HG03095 (cell line): ENCODE measurements at regions not wholly inside any gene's neighbourhood (a gene's known extent, or its start where the extent isn't known, plus 50 kb on each side); places are given as distances from the start of the nearest gene placed in this dataset.

Experiments used
- ATAC-seq: cut with Tn5 transposase; IDR thresholded peaks from one replicate; pipeline ENCODE4 v1.9.1; 2021; ENCODE audit warnings: moderate library complexity; ENCODE audit not compliant: unreplicated experiment

GRCh38 chr6:44603044-44603686 lies 215.7 kb downstream of the CDC5L start:
- ATAC-seq = no peak

- no peak for ATAC-seq
Observed at GRCh38 chr6:44606504-44606903, 219.0 kb downstream of the CDC5L start.

- no peak for ATAC-seq
Observed at GRCh38 chr6:44606976-44607375, 219.5 kb downstream of the CDC5L start.

DNA sequence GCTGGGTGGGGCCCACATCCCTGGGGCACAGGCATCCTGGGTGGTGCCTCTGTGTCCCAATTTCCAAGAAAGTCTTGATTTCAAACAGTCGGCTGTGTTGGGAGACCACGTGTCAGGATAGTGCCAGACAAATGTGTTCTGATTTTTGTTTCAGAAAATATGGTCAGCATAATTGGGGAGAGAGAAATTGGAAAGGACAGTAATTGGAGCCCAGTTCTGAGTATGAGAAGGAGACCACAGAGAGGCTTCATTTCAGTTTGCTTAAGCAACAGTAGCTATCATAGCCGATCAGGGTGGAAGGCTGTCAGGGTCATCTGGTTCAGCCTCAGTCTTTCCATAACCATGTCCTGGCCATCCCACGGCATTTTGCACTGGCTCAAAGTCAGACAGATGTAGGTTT lies 220.7 kb downstream of the CDC5L start:
- no peak for ATAC-seq

- ATAC-seq = no peak
Observed at GRCh38 chr6:44609051-44609612, 221.6 kb downstream of the CDC5L start.

DNA sequence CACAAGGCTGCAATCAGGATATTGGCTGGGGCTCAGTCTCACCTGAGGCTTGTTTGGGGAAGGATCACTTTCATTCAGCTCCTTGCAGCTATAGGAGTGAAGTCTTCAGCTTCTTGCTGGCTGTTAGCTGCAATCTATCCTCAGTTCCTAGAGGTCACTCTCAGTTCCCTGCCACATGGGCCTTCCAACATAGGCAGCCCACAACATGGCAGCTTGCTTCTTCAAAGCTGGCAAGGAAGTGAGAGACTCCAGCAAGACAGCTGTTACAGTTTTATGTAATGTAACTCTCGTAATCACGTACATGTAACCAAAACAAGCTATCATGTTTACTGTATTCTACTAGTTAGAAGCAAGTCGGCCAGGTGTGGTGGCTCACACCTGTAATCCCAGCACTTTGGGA lies 226.9 kb downstream of the CDC5L start:
- ATAC-seq = no peak

GRCh38 chr6:44615621-44616020 lies 228.1 kb downstream of the CDC5L start:
- no peak for ATAC-seq

DNA sequence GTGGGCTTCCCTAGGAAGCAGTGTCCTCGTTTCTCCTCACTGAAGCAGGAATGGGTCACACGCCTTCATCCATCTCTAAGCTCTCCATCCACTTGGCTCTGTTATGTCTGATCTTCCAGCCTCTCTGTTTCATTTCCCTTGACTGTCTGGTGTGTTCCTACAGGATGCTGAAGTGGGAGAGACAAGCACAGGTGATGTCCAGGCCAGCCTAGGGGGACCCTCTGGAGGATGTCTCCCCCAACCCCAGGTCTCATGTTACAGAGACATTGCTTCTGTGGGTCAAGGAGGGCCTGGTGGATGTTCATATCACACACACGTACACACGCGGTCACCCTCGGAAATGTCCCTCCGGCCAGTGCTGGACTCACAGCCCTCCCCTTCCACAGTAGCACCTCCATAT lies 229.9 kb downstream of the CDC5L start:
- ATAC-seq = no peak

GRCh38 chr6:44618371-44618770 lies 230.9 kb downstream of the CDC5L start:
- no peak for ATAC-seq

DNA sequence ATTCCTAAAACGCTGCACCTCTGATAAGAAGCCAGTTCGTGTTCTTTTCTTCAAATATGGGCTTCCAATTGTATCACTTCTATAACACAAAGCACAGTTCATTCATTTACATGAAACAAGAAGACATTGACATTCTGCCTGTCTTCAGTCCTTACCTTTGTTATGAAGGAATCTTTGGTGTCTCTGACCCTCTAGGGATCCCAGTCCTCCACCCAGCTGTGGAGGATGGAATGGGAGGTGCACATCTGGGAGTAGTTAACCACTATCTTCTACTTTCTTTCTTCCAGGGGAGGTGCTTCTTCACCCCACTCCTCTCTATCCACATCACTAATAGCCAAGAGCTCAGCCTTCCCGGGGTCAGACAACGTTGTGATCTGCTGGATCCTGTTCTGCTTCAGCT lies 233.4 kb downstream of the CDC5L start:
- ATAC-seq = no peak

DNA sequence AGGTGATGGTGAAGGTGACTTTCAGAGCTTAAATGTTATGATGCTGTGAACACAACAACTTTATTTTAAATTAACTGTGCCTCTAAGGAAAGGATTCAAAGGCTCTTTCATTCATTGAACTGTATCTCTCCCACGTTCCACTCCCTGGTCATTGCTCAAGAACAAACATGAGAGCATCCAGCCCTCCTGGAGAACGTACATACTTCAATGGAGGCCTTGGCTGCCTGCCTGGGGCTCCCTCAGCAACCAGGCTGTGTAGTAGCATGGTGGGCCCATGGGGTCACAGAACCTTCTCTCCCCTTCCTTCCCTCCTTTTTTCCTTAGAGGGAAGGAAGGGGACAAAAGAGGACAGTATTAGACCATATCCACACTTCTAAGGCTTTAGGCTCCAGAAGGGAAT lies 234.3 kb downstream of the CDC5L start:
- ATAC-seq = no peak

GRCh38 chr6:44622555-44622954 lies 235.0 kb downstream of the CDC5L start:
- no peak for ATAC-seq

DNA sequence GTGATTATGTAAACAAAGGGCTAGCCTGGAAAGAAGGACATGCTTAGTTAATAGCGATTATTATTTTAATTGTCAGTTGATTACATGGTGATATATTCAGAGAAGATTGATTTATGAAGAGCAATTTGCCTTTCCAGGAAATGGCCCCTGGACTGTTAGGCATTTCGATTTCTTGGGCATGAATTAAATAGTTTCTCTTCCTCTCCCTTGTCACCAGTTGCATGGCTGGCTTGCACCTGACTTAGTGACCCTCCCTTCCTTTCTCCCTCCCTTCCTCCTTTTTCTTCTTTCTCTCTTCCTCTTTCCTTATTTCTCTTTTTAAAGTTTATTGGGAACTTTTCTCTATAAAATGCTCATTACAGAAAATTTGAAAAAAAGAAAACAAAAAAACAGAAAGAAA lies 235.4 kb downstream of the CDC5L start:
- no peak for ATAC-seq

GRCh38 chr6:44624226-44624625 lies 236.7 kb downstream of the CDC5L start:
- no peak for ATAC-seq

- ATAC-seq = no peak
Observed at GRCh38 chr6:44624936-44625573, 237.5 kb downstream of the CDC5L start.

- ATAC-seq = no peak
Observed at GRCh38 chr6:44625996-44626395, 238.5 kb downstream of the CDC5L start.

GRCh38 chr6:44626616-44627015 lies 239.1 kb downstream of the CDC5L start:
- ATAC-seq = no peak

DNA sequence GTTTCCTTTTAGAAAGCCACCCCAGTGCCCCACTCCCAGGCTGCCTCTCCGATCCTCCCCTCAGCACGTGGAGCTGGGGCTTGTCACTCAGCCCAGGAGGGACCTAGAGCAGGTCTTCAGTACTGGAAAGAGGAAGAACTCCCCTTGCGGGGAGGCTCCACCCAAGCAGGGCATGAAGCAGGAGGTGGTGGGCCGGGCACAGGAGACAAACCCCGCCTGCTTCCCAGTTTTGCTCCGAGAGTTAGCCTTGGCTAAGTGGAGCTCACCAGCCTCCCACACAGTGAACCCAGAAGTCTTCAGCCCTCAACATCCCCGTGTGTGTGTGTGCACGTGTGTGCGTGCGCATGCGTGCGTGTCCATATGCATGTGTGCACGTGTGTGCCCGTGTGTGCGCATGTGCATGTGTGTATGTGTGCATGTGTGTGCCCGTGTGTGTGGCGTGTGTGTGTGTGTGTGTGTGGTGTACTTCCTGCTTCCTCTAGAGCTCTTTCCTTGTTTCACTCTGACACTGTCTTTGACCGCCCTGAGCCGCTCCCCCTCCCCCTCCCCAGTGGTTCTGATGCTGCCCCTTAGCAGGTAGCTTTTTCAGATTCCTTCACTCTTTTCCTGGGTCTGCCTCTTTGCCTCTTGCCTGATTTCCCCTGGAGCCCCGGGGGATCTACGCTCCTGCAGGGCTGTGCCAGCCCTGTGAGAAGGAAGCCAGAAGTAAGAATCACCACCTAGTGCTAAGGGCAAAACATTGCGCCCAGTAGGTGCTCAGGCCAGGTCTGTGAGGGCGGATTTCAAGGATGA lies 239.8 kb downstream of the CDC5L start:
- ATAC-seq = no peak

DNA sequence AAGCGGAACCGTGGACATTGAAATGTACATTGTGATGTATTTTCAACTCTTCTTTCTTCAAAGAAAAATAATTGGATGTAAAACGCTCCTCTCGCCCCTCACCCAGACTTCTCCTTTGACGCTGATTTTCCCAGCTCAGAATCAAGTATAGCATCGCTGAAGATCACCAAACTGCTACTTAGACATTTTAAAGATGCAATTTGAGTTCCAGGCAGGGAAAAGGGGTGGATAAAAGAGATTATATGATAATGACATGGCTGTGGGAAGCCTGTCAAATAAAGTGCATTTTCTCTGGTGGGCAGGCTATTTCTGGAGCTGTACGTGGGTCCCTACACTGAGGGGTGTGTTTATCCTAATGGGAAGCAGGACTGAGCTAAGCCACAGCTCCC lies 240.4 kb downstream of the CDC5L start:
- ATAC-seq = no peak

GRCh38 chr6:44628347-44628746 lies 240.8 kb downstream of the CDC5L start:
- ATAC-seq = no peak

GRCh38 chr6:44629636-44630035 lies 242.1 kb downstream of the CDC5L start:
- ATAC-seq = no peak
